ENCODE measurements at regions not wholly inside any gene's neighbourhood (a gene's known extent, or its start where the extent isn't known, plus 50 kb on each side); places are given as distances from the start of the nearest gene placed in this dataset.

DNA sequence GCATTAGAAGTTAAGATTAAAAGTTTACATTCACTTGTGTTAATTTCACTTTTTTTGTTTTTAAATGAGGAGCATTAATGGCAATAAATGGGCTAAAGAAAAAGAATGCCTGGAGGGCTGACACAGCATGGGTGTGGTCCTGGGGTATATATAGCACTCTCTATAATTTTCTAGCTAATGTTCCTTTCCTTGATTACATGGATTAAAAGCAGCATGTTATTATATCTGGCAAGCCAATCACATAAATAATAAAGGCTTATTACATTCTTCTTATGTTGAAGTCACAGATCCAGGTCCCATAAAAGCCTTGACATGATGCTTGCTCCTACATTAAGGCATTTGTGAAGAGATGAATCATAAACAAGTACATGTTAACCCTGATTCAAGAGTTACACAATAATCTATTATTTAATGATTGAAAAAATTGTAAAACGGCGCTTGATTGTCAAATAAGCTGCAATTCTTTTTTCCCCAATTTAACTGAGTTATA lies 91.4 kb downstream of the LYPLAL1 start:
- TF ChIP-seq CTCF (conservative IDR thresholded peaks at IDR 0.05; ENCODE audit: control insufficient read depth, insufficient read depth, low read depth, low read length): no peak
- DNase-seq (ENCODE audit: low read depth): peak; percentile 28
- no peak overlapping the region for H3K4me3 ChIP-seq (ENCODE audit: control insufficient read depth, low read depth, low read length)

DNA sequence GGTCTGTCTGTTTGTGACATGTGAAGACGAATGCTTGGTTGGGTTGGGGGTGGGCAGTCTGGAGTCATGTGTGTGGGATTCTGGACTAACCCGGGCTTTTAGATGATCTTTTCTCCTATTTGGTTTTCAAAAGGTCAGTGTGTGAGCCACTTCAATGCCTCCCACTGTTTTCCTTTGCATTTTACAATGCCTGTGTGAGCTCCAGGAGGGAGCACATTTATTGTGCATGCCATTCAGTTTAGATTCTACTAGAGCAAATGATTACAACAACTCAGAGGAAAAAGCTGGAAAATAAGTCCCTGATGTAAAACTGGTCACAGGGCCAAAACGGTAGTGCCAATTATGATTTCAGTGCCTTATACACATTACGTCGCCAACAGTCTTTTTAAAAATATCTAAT lies 90.9 kb downstream of the LYPLAL1 start:
- no peak for TF ChIP-seq CTCF (conservative IDR thresholded peaks at IDR 0.05; ENCODE audit: control insufficient read depth, insufficient read depth, low read depth, low read length)
- no peak for DNase-seq (ENCODE audit: low read depth)
- no peak overlapping the region for H3K4me3 ChIP-seq (ENCODE audit: control insufficient read depth, low read depth, low read length)

Measured in fibroblast of mammary gland (primary cell).